IMR-90 (cell line): ENCODE measurements at regions not wholly inside any gene's neighbourhood (a gene's known extent, or its start where the extent isn't known, plus 50 kb on each side); places are given as distances from the start of the nearest gene placed in this dataset.

Source experiments
- ATAC-seq: fragments of 200-7000 bp; cut with Tn5 transposase; 2 replicates; pipeline ENCODE4 v1.9.1; 2020; ENCODE audit warnings: low read depth, mild to moderate bottlenecking, moderate library complexity
- BruUV-seq: library from RNA; stranded (reverse); fragments of 400-500 nt; replicated peaks from 2 replicates; lab custom pipeline; 2021; lab: Mats Ljungman, UMichigan
- CTCF ChIA-PET: fragments of 300-600 bp; formaldehyde crosslinking; extraction: SDS; loops from one replicate; lab custom pipeline; 2021; ENCODE audit warnings: antibody characterized with exemption; lab: Yijun Ruan, JAX
- POLR2A ChIA-PET: fragments of 300-600 bp; sonication (Branson Sonifier 250); formaldehyde crosslinking; loops from one replicate; lab custom pipeline; 2022; ENCODE audit warnings: antibody characterized with exemption; ENCODE audit not compliant: unreplicated experiment; lab: Charles Lee
- DNase-seq: peaks from one replicate; pipeline ENCODE4 v3.0.0; 2013
- H2AFZ ChIP-seq: replicated peaks from 2 replicates; pipeline ENCODE3; 2013; ENCODE audit warnings: low read length, mild to moderate bottlenecking; ENCODE audit not compliant: poor library complexity
- H2AK5ac ChIP-seq: 2 replicates; pipeline ENCODE4 v1.6.1; 2013; ENCODE audit warnings: low read depth, low read length, inconsistent platforms
- H2AK9ac ChIP-seq: replicated peaks from 2 replicates; pipeline ENCODE3; 2013; ENCODE audit warnings: mild to moderate bottlenecking, low read depth, low read length, moderate library complexity; ENCODE audit not compliant: poor library complexity
- H2BK120ac ChIP-seq: 2 replicates; pipeline ENCODE4 v1.6.1; 2013; ENCODE audit warnings: low read depth, low read length, inconsistent platforms
- H2BK15ac ChIP-seq: 3 replicates; pipeline ENCODE4 v1.6.1; 2013; ENCODE audit warnings: low read depth, low read length, inconsistent platforms
- H2BK20ac ChIP-seq: 2 replicates; pipeline ENCODE4 v1.6.1; 2013; ENCODE audit warnings: low read depth, mild to moderate bottlenecking, inconsistent platforms, low read length, moderate library complexity
- H2BK5ac ChIP-seq: 2 replicates; pipeline ENCODE4 v1.6.1; 2013; ENCODE audit warnings: mild to moderate bottlenecking, low read depth, low read length, inconsistent platforms; ENCODE audit not compliant: poor library complexity, severe bottlenecking
- H3K14ac ChIP-seq: replicated peaks from 2 replicates; pipeline ENCODE4 v1.6.1; 2013; ENCODE audit warnings: low read depth, low read length, inconsistent platforms
- H3K18ac ChIP-seq: 2 replicates; pipeline ENCODE4 v1.6.1; 2013; ENCODE audit warnings: low read depth, low read length, control low read depth
- H3K23ac ChIP-seq: 2 replicates; pipeline ENCODE4 v1.6.1; 2013; ENCODE audit warnings: low read depth, low read length, inconsistent platforms
- H3K27ac ChIP-seq: 2 replicates; pipeline ENCODE4 v1.5.1; 2013; ENCODE audit warnings: mild to moderate bottlenecking, control low read depth, low read length; ENCODE audit not compliant: insufficient read depth
- H3K27me3 ChIP-seq: 2 replicates; pipeline ENCODE4 v1.6.1; 2013; ENCODE audit warnings: low read length; ENCODE audit not compliant: control insufficient read depth, insufficient read depth
- H3K36me3 ChIP-seq: 2 replicates; pipeline ENCODE4 v1.6.1; 2013; ENCODE audit warnings: low read length, mixed read lengths; ENCODE audit not compliant: control insufficient read depth, insufficient read depth
- H3K4ac ChIP-seq: 2 replicates; pipeline ENCODE4 v1.6.1; 2013; ENCODE audit warnings: low read depth, low read length, inconsistent platforms
- H3K4me1 ChIP-seq: 2 replicates; pipeline ENCODE4 v1.6.1; 2013; ENCODE audit warnings: low read length, mixed read lengths; ENCODE audit not compliant: control insufficient read depth, insufficient read depth
- H3K4me2 ChIP-seq: 2 replicates; pipeline ENCODE4 v1.6.1; 2013; ENCODE audit warnings: low read depth, mild to moderate bottlenecking, control low read depth, low read length, moderate library complexity
- H3K4me3 ChIP-seq: 2 replicates; pipeline ENCODE4 v1.5.1; 2013; ENCODE audit warnings: low read depth, mild to moderate bottlenecking, control low read depth, low read length, moderate library complexity; ENCODE audit not compliant: insufficient read depth
- H3K56ac ChIP-seq: 2 replicates; pipeline ENCODE4 v1.6.1; 2013; ENCODE audit warnings: low read length, inconsistent platforms; ENCODE audit not compliant: insufficient read depth; ENCODE audit errors: extremely low read depth
- H3K79me1 ChIP-seq, 2 experiments: 2 replicates each; pipeline ENCODE4 v1.6.1; 2013; ENCODE audit warnings: low read length in 2 of 2, inconsistent platforms in 1 of 2, low read depth in 1 of 2
- H3K9ac ChIP-seq: 2 replicates; pipeline ENCODE4 v1.6.1; 2013; ENCODE audit warnings: low read depth, low read length, control low read depth
- H3K9me1 ChIP-seq: 2 replicates; pipeline ENCODE4 v1.6.1; 2013; ENCODE audit warnings: low read length, inconsistent platforms; ENCODE audit not compliant: insufficient read depth
- H3K9me3 ChIP-seq: 2 replicates; pipeline ENCODE4 v1.6.1; 2013; ENCODE audit warnings: low read length; ENCODE audit not compliant: control insufficient read depth, insufficient read depth
- H4K20me1 ChIP-seq: 2 replicates; pipeline ENCODE4 v1.6.1; 2013; ENCODE audit warnings: low read length, inconsistent platforms; ENCODE audit not compliant: insufficient read depth
- H4K5ac ChIP-seq: 2 replicates; pipeline ENCODE4 v1.6.1; 2013; ENCODE audit warnings: mild to moderate bottlenecking, low read depth, low read length, control low read depth
- H4K8ac ChIP-seq, 2 experiments: 2 replicates each; pipeline ENCODE4 v1.6.1; 2013; ENCODE audit warnings: low read depth in 2 of 2, low read length in 2 of 2, control low read depth in 1 of 2, inconsistent platforms in 1 of 2
- H4K91ac ChIP-seq: 2 replicates; pipeline ENCODE4 v1.6.1; 2013; ENCODE audit warnings: low read depth, low read length, inconsistent platforms; ENCODE audit not compliant: insufficient read depth
- CEBPB ChIP-seq: IDR thresholded peaks from 2 replicates; pipeline ENCODE4 v1.6.1; 2012; ENCODE audit warnings: low read depth, low read length, improper control_type of control experiment
- MAFK ChIP-seq: IDR thresholded peaks from 2 replicates; pipeline ENCODE4 v1.6.1; 2012; ENCODE audit warnings: low read depth, low read length, improper control_type of control experiment
- NFE2L2 ChIP-seq: fragments of 150-350 bp; IDR thresholded peaks from 2 replicates; pipeline ENCODE4 v1.6.1; 2016; ENCODE audit warnings: low read depth, mild to moderate bottlenecking, low read length
- RAD21 ChIP-seq: IDR thresholded peaks from 2 replicates; pipeline ENCODE4 v1.6.1; 2012; ENCODE audit warnings: low read length, improper control_type of control experiment
- WGBS, 2 experiments: methylation state at CpG; one replicate each; pipeline versions ENCODE4 v1.1.5 to v1.1.7; 2013; ENCODE audit warnings: missing lambda C conversion rate in 2 of 2; ENCODE audit not compliant: insufficient read length in 1 of 2; ENCODE audit errors: extremely low coverage in 2 of 2; 5-methylcytosine and 5-hydroxymethylcytosine counted together
- dilution Hi-C: fragments of 300-500 bp; cut with HindIII; formaldehyde crosslinking; loops from one replicate; pipeline ENCODE4 v1.14.3; 2018; ENCODE audit warnings: low sequenced_read_pairs; ENCODE audit not compliant: unreplicated experiment
- in situ Hi-C: fragments of 300-500 bp; cut with MboI; formaldehyde crosslinking; loops from 3 replicates; pipeline ENCODE4 v1.14.3; 2019; ENCODE audit warnings: low sequenced_read_pairs, inconsistent platforms, mixed read lengths
- intact Hi-C: fragments of 100-400 bp; cut with micrococcal nuclease; formaldehyde crosslinking; loops from 2 replicates; pipeline ENCODE4 v1.10.0; 2022
- TF ChIP-seq, protein P1 (sequence below): fragments of 150-350 bp; IDR thresholded peaks from 2 replicates; pipeline ENCODE4 v1.6.1; 2017; ENCODE audit warnings: mild to moderate bottlenecking, antibody characterized with exemption, low read length, low read depth
- TF ChIP-seq, protein P2 (sequence below): conservative IDR thresholded peaks from 2 replicates; pipeline ENCODE4 v1.5.1; 2012; ENCODE audit warnings: mild to moderate bottlenecking, low read depth, low read length, improper control_type of control experiment

DNA sequence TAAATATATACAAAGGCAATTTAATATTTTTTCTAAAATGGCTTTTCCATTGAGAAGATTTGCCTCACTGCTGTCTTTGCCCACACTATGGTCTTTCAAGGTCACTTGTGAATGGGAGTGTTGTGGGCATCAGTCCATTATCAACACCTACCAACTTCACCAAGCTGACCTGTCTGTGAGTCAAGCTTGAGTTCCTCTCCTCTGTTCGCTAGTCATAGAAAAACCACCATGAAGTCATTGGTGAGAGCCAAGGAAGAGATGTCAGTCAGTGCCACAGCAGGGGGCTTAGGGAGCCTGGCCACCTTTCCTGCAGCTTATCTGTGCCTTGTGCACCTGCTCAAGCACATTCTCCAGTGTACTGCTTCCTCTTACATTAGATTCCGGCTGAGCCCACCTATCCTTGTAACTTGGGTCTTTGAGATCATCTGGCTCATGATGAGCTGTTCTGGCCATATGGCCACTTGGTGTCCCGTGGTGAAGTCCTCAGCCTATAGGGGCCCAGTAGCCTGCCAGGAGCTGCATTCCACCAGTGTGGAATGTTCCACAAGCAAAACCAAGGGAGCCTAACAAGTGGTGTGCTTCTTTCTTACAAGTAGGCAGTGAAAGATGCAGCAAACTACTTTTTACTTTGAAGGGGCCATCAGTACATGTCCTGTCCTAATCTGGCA lies 80.8 kb upstream of the C12orf71 start:
- H3K27ac ChIP-seq, result no peak overlapping the region
- ATAC-seq (peak; percentile 72), DNase-seq (peak; percentile 69)
- intact Hi-C loops, result no loop called here
- H2BK5ac ChIP-seq, result no peak overlapping the region
- H2AFZ ChIP-seq, result peak overlapping the region; percentile 4
- dilution Hi-C loops, result no loop called here
- no peak for TF ChIP-seq CEBPB
- TF ChIP-seq MAFK, result no peak
- no peak for TF ChIP-seq NFE2L2
- TF ChIP-seq RAD21, result no peak
- TF ChIP-seq, protein P1, sequence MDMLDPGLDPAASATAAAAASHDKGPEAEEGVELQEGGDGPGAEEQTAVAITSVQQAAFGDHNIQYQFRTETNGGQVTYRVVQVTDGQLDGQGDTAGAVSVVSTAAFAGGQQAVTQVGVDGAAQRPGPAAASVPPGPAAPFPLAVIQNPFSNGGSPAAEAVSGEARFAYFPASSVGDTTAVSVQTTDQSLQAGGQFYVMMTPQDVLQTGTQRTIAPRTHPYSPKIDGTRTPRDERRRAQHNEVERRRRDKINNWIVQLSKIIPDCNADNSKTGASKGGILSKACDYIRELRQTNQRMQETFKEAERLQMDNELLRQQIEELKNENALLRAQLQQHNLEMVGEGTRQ, result peak; percentile 16; the same call in 1 of the 2 replicates
- TF ChIP-seq, protein P2, sequence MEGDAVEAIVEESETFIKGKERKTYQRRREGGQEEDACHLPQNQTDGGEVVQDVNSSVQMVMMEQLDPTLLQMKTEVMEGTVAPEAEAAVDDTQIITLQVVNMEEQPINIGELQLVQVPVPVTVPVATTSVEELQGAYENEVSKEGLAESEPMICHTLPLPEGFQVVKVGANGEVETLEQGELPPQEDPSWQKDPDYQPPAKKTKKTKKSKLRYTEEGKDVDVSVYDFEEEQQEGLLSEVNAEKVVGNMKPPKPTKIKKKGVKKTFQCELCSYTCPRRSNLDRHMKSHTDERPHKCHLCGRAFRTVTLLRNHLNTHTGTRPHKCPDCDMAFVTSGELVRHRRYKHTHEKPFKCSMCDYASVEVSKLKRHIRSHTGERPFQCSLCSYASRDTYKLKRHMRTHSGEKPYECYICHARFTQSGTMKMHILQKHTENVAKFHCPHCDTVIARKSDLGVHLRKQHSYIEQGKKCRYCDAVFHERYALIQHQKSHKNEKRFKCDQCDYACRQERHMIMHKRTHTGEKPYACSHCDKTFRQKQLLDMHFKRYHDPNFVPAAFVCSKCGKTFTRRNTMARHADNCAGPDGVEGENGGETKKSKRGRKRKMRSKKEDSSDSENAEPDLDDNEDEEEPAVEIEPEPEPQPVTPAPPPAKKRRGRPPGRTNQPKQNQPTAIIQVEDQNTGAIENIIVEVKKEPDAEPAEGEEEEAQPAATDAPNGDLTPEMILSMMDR, result no peak
- POLR2A ChIA-PET, result no interaction called here
- H2BK15ac ChIP-seq, result no peak overlapping the region
- H4K20me1 ChIP-seq, result no peaks in the 10 kb centered on the region
- H3K27me3 ChIP-seq, result no peaks in the 10 kb centered on the region
- no peak overlapping the region for H4K91ac ChIP-seq
- no peak overlapping the region for H3K23ac ChIP-seq
- no CpG with 5 or more reads among the region's 3 CpGs for WGBS, 2 experiments
- H3K36me3 ChIP-seq, result no peaks in the 10 kb centered on the region
- H3K4me1 ChIP-seq, result no peaks in the 10 kb centered on the region; the same call in 1 of the 2 replicates
- H3K18ac ChIP-seq, result no peak overlapping the region
- no peak overlapping the region for H3K4me3 ChIP-seq
- no peak overlapping the region for H2BK120ac ChIP-seq
- no peak overlapping the region for H3K4ac ChIP-seq
- H2AK5ac ChIP-seq, result peak overlapping the region; percentile 30; the same call in 1 of the 2 replicates
- H3K79me1 ChIP-seq, result no peaks in the 10 kb centered on the region
- H3K14ac ChIP-seq, result no peak overlapping the region; the same call in 1 of the 2 replicates
- in situ Hi-C loops, result no loop called here
- H3K9ac ChIP-seq, result no peak overlapping the region
- no peak overlapping the region for H4K8ac ChIP-seq
- no peak overlapping the region for H2AK9ac ChIP-seq
- peaks cover 5% of the 10 kb centered on the region for H3K9me1 ChIP-seq
- BruUV-seq, result no TSS peak
- H3K4me2 ChIP-seq, result no peak overlapping the region
- no peak overlapping the region for H3K56ac ChIP-seq
- no peak overlapping the region for H4K5ac ChIP-seq
- CTCF ChIA-PET, result no interaction called here
- no peaks in the 10 kb centered on the region for H3K9me3 ChIP-seq
- H2BK20ac ChIP-seq, result no peak overlapping the region
